ENCODE measurements at regions not wholly inside any gene's neighbourhood (a gene's known extent, or its start where the extent isn't known, plus 50 kb on each side); places are given as distances from the start of the nearest gene placed in this dataset.

- TF ChIP-seq CTCF (IDR thresholded peaks at IDR 0.05; ENCODE audit: low read depth, low read length) (no peak), EZH2phosphoT487 (IDR thresholded peaks at IDR 0.05; ENCODE audit: low read depth) (no peak)
These were observed 104.3 kb upstream of the PRR20G start for GRCh38 chr3:127392156-127392490.
